ENCODE measurements at regions not wholly inside any gene's neighbourhood (a gene's known extent, or its start where the extent isn't known, plus 50 kb on each side); places are given as distances from the start of the nearest gene placed in this dataset.
A peak's percentile ranks its signal among the peaks of the same experiment; 100 is the strongest.

GRCh38 chr2:189940913-189941312, 121.6 kb downstream of the MSTN start:
- Histone ChIP-seq H3K4me1 (replicated peaks) (no peaks in the 10 kb centered on the region), H3K27me3 (replicated peaks) (no peaks in the 10 kb centered on the region), H3K27ac (no peak overlapping the region), H3K4me3 (no peak overlapping the region), H3K9me3 (replicated peaks) (peaks cover 6% of the 10 kb centered on the region; the same call in 1 of the 2 replicates), H3K36me3 (no peaks in the 10 kb centered on the region)
- DNase-seq (ENCODE audit: low read depth in 1 of 2, low spot score in 2 of 2) = no peak

- no peaks in the 10 kb centered on the region for H3K36me3 ChIP-seq
- H3K27ac ChIP-seq = no peak overlapping the region
- H3K4me1 ChIP-seq (replicated peaks) = peaks cover 25% of the 10 kb centered on the region
- no peak for DNase-seq (ENCODE audit: low read depth in 1 of 2, low spot score in 2 of 2)
- no peak overlapping the region for H3K4me3 ChIP-seq
- H3K27me3 ChIP-seq (replicated peaks) = no peaks in the 10 kb centered on the region
- H3K9me3 ChIP-seq (replicated peaks) = peaks cover 5% of the 10 kb centered on the region; the same call in 1 of the 2 replicates
Measured at GRCh38 chr2:189937691-189938090, 124.8 kb downstream of the MSTN start.

DNA sequence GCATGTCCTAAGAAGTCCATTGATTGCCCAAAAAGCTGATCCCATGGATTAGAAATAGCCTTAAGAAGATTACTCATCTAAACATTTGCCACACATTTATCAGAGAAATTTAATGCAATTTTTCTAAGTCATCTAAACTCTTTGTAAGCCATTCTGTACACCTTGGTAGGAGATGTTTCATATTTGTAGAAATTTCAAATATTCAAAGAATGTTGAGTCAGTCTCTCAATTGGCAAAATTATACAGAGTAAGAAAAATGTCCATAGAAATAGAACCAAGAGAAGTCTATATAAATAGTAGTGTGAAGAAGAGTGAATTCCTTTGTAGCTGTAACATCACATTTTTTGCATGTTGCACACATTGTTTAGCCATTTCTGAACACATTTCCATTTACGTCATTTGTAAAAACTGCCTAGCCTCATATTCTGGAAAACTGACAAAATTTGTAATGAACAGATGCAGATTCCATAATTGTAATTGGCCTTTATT, 128.6 kb downstream of the MSTN start:
- no peaks in the 10 kb centered on the region for H3K27me3 ChIP-seq (replicated peaks)
- DNase-seq (ENCODE audit: low read depth in 1 of 2, low spot score in 2 of 2) = peak in 1 of 2 experiments; percentile 91
- no peak overlapping the region for H3K4me3 ChIP-seq
- H3K27ac ChIP-seq = peak overlapping the region; percentile 94
- no peaks in the 10 kb centered on the region for H3K9me3 ChIP-seq (replicated peaks)
- peaks cover 26% of the 10 kb centered on the region for H3K4me1 ChIP-seq (replicated peaks)
- H3K36me3 ChIP-seq = no peaks in the 10 kb centered on the region

- no peaks in the 10 kb centered on the region for H3K9me3 ChIP-seq (replicated peaks)
- H3K27ac ChIP-seq = peak overlapping the region; percentile 94
- H3K4me1 ChIP-seq (replicated peaks) = peaks cover 27% of the 10 kb centered on the region
- no peaks in the 10 kb centered on the region for H3K36me3 ChIP-seq
- DNase-seq (ENCODE audit: low read depth in 1 of 2, low spot score in 2 of 2) = peak in 1 of 2 experiments; percentile 47
- H3K4me3 ChIP-seq = no peak overlapping the region
- no peaks in the 10 kb centered on the region for H3K27me3 ChIP-seq (replicated peaks)
Measured at GRCh38 chr2:189933041-189933440, 129.5 kb downstream of the MSTN start.

- H3K4me3 ChIP-seq = no peak overlapping the region
- no peaks in the 10 kb centered on the region for H3K9me3 ChIP-seq (replicated peaks)
- no peaks in the 10 kb centered on the region for H3K36me3 ChIP-seq
- H3K27ac ChIP-seq = no peak overlapping the region
- H3K27me3 ChIP-seq (replicated peaks) = no peaks in the 10 kb centered on the region
- H3K4me1 ChIP-seq (replicated peaks) = peaks cover 8% of the 10 kb centered on the region
- DNase-seq (ENCODE audit: low read depth in 1 of 2, low spot score in 2 of 2) = peak in 1 of 2 experiments; percentile 14
Measured at GRCh38 chr2:189927823-189928222, 134.7 kb downstream of the MSTN start.

Measured in SJSA1 (cell line).